C4-2B (cell line): ENCODE measurements at regions not wholly inside any gene's neighbourhood (a gene's known extent, or its start where the extent isn't known, plus 50 kb on each side); places are given as distances from the start of the nearest gene placed in this dataset.
A peak's percentile ranks its signal among the peaks of the same experiment; 100 is the strongest.

ENCODE experiments used
- H3K27ac ChIP-seq: fragments of 450-650 bp; 2 replicates; pipeline ENCODE4 v1.5.1; 2017
- CTCF ChIP-seq: fragments of 450-650 bp; conservative IDR thresholded peaks from 2 replicates; pipeline ENCODE4 v1.5.1; 2017; ENCODE audit warnings: mild to moderate bottlenecking
- ZFX ChIP-seq: fragments of 450-650 bp; IDR thresholded peaks from 2 replicates; pipeline ENCODE4 v1.6.1; 2017

- TF ChIP-seq ZFX = no peak
- no peak for TF ChIP-seq CTCF
- H3K27ac ChIP-seq = no peak overlapping the region
Measured at GRCh38 chr2:122966461-122966860, 1058.6 kb upstream of the CNTNAP5 start.

DNA sequence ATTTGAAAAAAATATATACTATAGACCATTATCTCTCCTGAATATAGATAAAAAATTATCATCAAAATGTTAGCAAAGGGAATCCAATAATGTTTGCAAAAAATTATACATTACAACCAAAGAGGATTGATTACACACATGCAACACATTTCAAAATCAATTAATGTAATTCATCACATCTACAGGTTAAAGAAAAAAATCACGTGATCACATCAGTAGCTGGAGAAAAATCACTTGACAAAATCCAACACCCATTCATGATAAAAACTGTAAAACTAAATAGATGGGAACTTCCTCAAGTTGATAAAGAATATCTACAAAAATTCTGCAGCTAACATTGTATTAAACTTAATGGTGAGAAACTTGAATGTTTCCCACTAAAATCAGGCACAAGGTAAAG is 1047.5 kb upstream of the CNTNAP5 start:
- no peak overlapping the region for H3K27ac ChIP-seq
- TF ChIP-seq CTCF (no peak), ZFX (no peak)

DNA sequence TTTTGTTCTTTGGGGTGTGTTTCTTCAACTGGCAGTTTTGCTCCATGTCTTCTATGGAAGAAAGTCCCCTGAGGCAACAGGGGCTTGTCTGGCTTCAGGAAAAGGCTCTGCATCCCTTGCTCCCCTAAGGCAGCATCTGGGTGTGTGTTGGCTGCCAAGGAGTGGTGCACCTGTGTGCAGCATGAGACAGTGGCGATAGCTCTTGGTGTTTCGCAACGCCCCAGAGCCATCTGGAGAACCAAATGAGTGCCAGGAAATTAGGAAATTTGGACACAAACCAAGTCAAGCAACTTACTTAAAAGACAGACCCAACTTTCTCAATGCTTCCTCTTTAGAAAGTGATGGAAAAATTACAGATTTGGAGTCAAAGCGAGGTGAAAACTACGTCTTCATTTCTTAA is 1044.4 kb upstream of the CNTNAP5 start:
- TF ChIP-seq CTCF (no peak), ZFX (no peak)
- no peak overlapping the region for H3K27ac ChIP-seq

DNA sequence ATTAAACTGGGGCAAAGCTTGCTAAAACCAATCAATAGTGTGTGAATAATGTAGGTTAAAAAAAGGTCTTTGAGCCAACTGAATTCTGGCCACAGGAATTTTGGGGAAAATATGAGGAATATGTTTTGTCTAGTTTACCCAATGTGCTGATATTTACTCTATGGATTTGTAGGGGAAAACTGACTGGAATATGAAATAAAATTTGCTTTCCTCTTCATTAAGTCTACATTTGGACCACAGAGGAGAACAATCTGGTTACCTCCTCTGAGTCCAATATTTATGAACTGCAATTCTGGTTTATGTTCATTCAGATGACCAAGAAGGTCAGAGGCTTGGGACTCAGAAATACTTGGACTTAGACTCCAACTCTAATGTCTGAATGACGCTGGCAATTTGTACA is 1042.2 kb upstream of the CNTNAP5 start:
- TF ChIP-seq CTCF (no peak), ZFX (no peak)
- H3K27ac ChIP-seq = no peak overlapping the region

DNA sequence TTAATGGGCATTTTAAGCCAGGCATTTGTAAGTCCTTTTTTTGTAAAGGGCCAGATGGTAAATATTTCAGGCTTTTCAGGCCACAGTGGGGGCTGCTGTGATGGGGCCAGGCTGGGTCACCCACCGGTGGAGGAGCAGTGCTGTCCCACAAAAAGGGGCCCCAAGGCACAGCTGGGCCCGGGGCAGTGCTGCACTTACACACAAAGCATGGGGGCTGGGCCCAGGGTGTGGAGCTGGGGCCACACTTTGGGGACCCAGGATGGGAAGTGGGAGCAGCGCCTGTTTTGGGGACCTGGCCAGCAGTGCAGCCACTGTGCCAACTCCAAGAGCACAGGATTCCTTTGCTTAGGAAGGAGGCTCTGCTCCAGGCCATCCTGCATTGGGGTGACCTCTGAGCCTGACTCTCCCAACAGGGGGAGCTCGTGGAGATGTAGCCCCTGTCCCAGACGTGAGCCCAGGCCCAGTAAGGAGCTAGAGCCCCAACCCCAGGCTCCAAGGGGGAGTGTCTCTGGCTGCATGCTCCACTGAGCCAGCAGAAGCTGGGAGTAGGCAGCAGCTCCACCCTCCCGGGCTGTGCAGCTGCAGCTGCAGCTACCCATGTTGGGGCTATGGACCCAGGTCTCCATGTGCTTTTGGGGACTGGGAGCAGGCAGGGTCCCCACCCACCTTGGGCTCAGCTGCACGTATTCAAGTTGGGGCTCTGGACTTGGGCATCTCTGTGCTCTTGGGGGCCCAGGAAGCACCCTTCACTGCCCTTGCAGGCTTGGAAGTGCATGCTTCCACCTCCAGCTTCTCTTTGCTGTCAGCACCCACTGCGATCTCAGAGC is 1036.5 kb upstream of the CNTNAP5 start:
- H3K27ac ChIP-seq = no peak overlapping the region
- peak; percentile 6; the same call in 1 of the 2 replicates for TF ChIP-seq CTCF
- TF ChIP-seq ZFX = no peak

DNA sequence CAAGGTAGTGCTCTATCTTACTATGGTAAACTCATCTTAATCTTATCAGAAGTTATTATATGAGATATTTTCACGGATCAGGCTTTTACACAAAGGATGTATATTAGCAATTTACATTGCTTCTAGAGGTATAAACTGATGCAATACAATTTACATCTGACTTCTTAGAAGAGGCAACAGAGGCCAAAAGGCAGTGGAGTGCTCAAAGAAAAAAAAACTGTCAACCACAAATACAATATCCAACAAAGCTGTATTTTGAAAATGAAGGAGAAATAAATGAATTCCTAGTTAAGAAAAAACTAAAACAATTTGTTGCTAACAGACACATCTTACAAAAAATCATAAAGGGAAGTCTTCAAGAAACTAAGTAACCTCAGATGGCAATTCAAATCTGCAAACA is 1031.5 kb upstream of the CNTNAP5 start:
- H3K27ac ChIP-seq = no peak overlapping the region
- TF ChIP-seq ZFX (no peak), CTCF (no peak)

DNA sequence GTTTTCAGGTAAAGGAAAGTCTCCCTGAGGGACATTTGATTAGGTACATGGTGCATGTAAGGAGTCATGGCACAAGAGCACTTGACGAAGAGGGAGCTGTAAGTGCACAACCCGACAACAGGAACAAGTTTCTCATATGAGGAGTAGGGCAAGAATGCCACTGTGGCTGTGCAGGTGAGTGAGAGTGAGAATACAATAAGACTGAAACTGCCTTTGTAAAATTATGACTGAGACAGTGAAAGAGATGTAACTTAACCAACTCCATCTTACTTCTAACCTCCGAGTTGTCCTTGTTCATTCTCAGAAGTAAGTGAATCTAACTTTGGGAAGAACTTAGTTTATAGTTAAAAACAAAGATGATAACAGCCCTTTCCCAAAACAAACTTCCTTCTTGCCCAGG is 1025.8 kb upstream of the CNTNAP5 start:
- TF ChIP-seq ZFX (no peak), CTCF (no peak)
- H3K27ac ChIP-seq = no peak overlapping the region
